ENCODE measurements at regions not wholly inside any gene's neighbourhood (a gene's known extent, or its start where the extent isn't known, plus 50 kb on each side); places are given as distances from the start of the nearest gene placed in this dataset.
"Not testable (repeated sequence)": the region's sequence is repeated elsewhere in the genome, so short reads cannot be mapped to it uniquely, and the experiment has no call there.

DNA sequence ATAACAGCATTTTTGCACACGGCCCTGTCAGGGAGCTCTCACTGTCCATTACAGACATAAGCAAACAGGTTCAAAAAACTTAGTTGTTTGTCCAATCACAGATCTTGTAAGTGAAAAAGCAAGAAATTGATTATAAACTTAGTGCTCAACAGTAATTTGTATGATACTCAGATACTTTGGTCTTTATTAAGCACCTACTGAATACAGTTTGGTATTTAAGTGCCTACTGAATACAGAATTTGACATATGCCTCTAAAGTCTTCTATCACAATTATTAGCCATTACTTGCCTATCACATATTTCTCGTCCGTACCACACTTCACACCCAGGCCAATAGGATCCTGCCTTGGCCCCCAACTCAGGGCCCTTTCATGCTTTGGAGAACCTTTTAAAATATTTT, 283.1 kb downstream of the SUCLG1 start:
- no peak for DNase-seq
- Histone ChIP-seq H3F3A (ENCODE audit: insufficient read depth) (no peaks in the 10 kb centered on the region), H3K79me2 (ENCODE audit: insufficient read depth) (no peaks in the 10 kb centered on the region), H3K36me3 (ENCODE audit: low read depth) (no peaks in the 10 kb centered on the region), H3K4me2 (ENCODE audit: unreplicated experiment) (no peak overlapping the region), H3K4me3 (no peak overlapping the region), H3K27ac (no peak overlapping the region), H3K27me3 (replicated peaks; ENCODE audit: insufficient read depth) (no peaks in the 10 kb centered on the region), H3K9me3 (ENCODE audit: low read depth) (no peaks in the 10 kb centered on the region), H3K4me1 (ENCODE audit: insufficient read depth) (no peaks in the 10 kb centered on the region), H4K20me1 (ENCODE audit: insufficient read depth) (no peaks in the 10 kb centered on the region), H2AFZ (no peak overlapping the region), H3K9ac (no peak overlapping the region), H3K9me2 (ENCODE audit: insufficient read depth) (no peaks in the 10 kb centered on the region)
- TF ChIP-seq EZH2 (IDR thresholded peaks at IDR 0.05; ENCODE audit: insufficient read depth, poor library complexity, severe bottlenecking), result no peak
- TF ChIP-seq EZH2phosphoT487 (IDR thresholded peaks at IDR 0.05; ENCODE audit: insufficient read depth, low read depth), result no peak
- in situ Hi-C loops (cut with MboI), result no loop called here
- WGBS, 2 experiments (ENCODE audit: low coverage in 1 of 2, low lambda C conversion rate in 2 of 2, missing lambda C conversion rate in 2 of 2), result 59 to 66% methylated on average over 3 of the region's 3 CpGs

GRCh38 chr2:84175340-84175739, 283.7 kb downstream of the SUCLG1 start:
- H3K36me3 ChIP-seq (ENCODE audit: low read depth), result no peaks in the 10 kb centered on the region
- H3K9me3 ChIP-seq (ENCODE audit: low read depth), result no peaks in the 10 kb centered on the region
- no peak overlapping the region for H2AFZ ChIP-seq
- no peak overlapping the region for H3K4me2 ChIP-seq (ENCODE audit: unreplicated experiment)
- H3K27me3 ChIP-seq (replicated peaks; ENCODE audit: insufficient read depth), result no peaks in the 10 kb centered on the region
- H3K4me3 ChIP-seq, result no peak overlapping the region
- H3F3A ChIP-seq (ENCODE audit: insufficient read depth), result no peaks in the 10 kb centered on the region
- H3K79me2 ChIP-seq (ENCODE audit: insufficient read depth), result no peaks in the 10 kb centered on the region
- H3K9ac ChIP-seq, result no peak overlapping the region
- in situ Hi-C loops (cut with MboI), result no loop called here
- H3K27ac ChIP-seq, result no peak overlapping the region
- H3K9me2 ChIP-seq (ENCODE audit: insufficient read depth), result no peaks in the 10 kb centered on the region
- DNase-seq, result no peak
- whole genome bisulfite sequencing, 2 experiments (ENCODE audit: low coverage in 1 of 2, low lambda C conversion rate in 2 of 2, missing lambda C conversion rate in 2 of 2), result 0 to 7% methylated on average over 1 of the region's 1 CpG
- TF ChIP-seq EZH2phosphoT487 (IDR thresholded peaks at IDR 0.05; ENCODE audit: insufficient read depth, low read depth) (no peak), EZH2 (IDR thresholded peaks at IDR 0.05; ENCODE audit: insufficient read depth, poor library complexity, severe bottlenecking) (no peak)
- no peaks in the 10 kb centered on the region for H3K4me1 ChIP-seq (ENCODE audit: insufficient read depth)
- H4K20me1 ChIP-seq (ENCODE audit: insufficient read depth), result no peaks in the 10 kb centered on the region

GRCh38 chr2:84173041-84173440, 286.0 kb downstream of the SUCLG1 start:
- Histone ChIP-seq H3K79me2 (ENCODE audit: insufficient read depth) (no peaks in the 10 kb centered on the region), H3K36me3 (ENCODE audit: low read depth) (no peaks in the 10 kb centered on the region), H3K9ac (no peak overlapping the region), H3K4me2 (ENCODE audit: unreplicated experiment) (no peak overlapping the region), H4K20me1 (ENCODE audit: insufficient read depth) (no peaks in the 10 kb centered on the region), H3K9me2 (ENCODE audit: insufficient read depth) (no peaks in the 10 kb centered on the region), H3K9me3 (ENCODE audit: low read depth) (no peaks in the 10 kb centered on the region), H3K4me3 (no peak overlapping the region), H3K27ac (no peak overlapping the region), H3F3A (ENCODE audit: insufficient read depth) (no peaks in the 10 kb centered on the region), H3K4me1 (ENCODE audit: insufficient read depth) (no peaks in the 10 kb centered on the region), H2AFZ (no peak overlapping the region), H3K27me3 (replicated peaks; ENCODE audit: insufficient read depth) (no peaks in the 10 kb centered on the region)
- TF ChIP-seq EZH2phosphoT487 (IDR thresholded peaks at IDR 0.05; ENCODE audit: insufficient read depth, low read depth) (no peak), EZH2 (IDR thresholded peaks at IDR 0.05; ENCODE audit: insufficient read depth, poor library complexity, severe bottlenecking) (no peak)
- in situ Hi-C loops (cut with MboI), result no loop called here
- no peak for DNase-seq
- WGBS, 2 experiments (ENCODE audit: low coverage in 1 of 2, low lambda C conversion rate in 2 of 2, missing lambda C conversion rate in 2 of 2), result 0 to 4% methylated on average over 1 of the region's 1 CpG

DNA sequence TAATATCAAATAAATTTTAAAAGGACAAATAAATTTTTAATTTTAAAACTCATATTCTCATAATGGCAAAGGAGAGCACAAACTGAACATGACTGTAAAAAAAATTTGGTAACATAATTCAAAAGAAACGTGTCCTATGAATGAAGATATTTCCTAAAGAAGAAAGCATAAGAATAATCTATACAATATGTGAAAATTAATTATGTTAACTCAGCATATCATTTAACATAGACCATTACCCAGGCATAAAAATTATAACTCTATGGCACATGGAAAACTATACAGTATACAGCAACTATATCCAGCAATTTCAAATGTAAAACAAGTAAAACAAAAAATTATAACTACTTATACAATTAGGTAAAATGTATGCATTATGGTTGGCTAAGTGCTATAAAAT, 288.1 kb downstream of the SUCLG1 start:
- Histone ChIP-seq H3K27ac (no peak overlapping the region), H3K4me2 (ENCODE audit: unreplicated experiment) (no peak overlapping the region), H3K4me1 (ENCODE audit: insufficient read depth) (no peaks in the 10 kb centered on the region), H3K4me3 (no peak overlapping the region), H3F3A (ENCODE audit: insufficient read depth) (no peaks in the 10 kb centered on the region), H3K27me3 (replicated peaks; ENCODE audit: insufficient read depth) (no peaks in the 10 kb centered on the region), H3K36me3 (ENCODE audit: low read depth) (no peaks in the 10 kb centered on the region), H2AFZ (no peak overlapping the region), H3K9me2 (ENCODE audit: insufficient read depth) (no peaks in the 10 kb centered on the region), H3K79me2 (ENCODE audit: insufficient read depth) (no peaks in the 10 kb centered on the region), H3K9ac (no peak overlapping the region), H4K20me1 (ENCODE audit: insufficient read depth) (no peaks in the 10 kb centered on the region), H3K9me3 (ENCODE audit: low read depth) (no peaks in the 10 kb centered on the region)
- 9 to 10% methylated on average over 1 of the region's 1 CpG for WGBS, 2 experiments (ENCODE audit: low coverage in 1 of 2, low lambda C conversion rate in 2 of 2, missing lambda C conversion rate in 2 of 2)
- in situ Hi-C loops (cut with MboI), result no loop called here
- DNase-seq, result no peak
- TF ChIP-seq EZH2phosphoT487 (IDR thresholded peaks at IDR 0.05; ENCODE audit: insufficient read depth, low read depth), result no peak
- no peak for TF ChIP-seq EZH2 (IDR thresholded peaks at IDR 0.05; ENCODE audit: insufficient read depth, poor library complexity, severe bottlenecking)

DNA sequence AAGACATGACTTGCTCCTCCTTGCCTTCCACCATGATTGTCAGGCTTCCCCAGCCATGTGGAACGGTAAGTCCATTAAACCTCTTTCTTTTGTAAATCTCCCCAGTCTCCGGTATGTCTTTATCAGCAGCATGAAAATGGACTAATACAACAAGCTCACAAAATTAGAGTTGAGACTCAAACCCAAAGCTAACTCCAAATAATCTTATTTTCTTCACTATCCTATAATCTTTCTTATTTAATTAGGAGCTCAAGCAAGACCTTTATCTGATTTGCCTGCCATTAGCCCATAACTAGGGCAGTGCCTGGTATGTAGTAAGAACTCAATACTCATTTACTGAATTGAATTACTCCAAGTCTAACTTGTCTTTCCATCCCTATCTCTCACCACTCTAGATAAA, 289.2 kb downstream of the SUCLG1 start:
- no peak overlapping the region for H2AFZ ChIP-seq
- H4K20me1 ChIP-seq (ENCODE audit: insufficient read depth), result no peaks in the 10 kb centered on the region
- DNase-seq, result no peak
- WGBS, 2 experiments (ENCODE audit: low coverage in 1 of 2, low lambda C conversion rate in 2 of 2, missing lambda C conversion rate in 2 of 2), result 18 to 33% methylated on average over 2 of the region's 2 CpGs
- in situ Hi-C loops (cut with MboI), result no loop called here
- TF ChIP-seq EZH2 (IDR thresholded peaks at IDR 0.05; ENCODE audit: insufficient read depth, poor library complexity, severe bottlenecking) (no peak), EZH2phosphoT487 (IDR thresholded peaks at IDR 0.05; ENCODE audit: insufficient read depth, low read depth) (no peak)
- H3K9me2 ChIP-seq (ENCODE audit: insufficient read depth), result no peaks in the 10 kb centered on the region
- no peaks in the 10 kb centered on the region for H3K9me3 ChIP-seq (ENCODE audit: low read depth)
- H3K36me3 ChIP-seq (ENCODE audit: low read depth), result no peaks in the 10 kb centered on the region
- no peak overlapping the region for H3K9ac ChIP-seq
- H3K79me2 ChIP-seq (ENCODE audit: insufficient read depth), result no peaks in the 10 kb centered on the region
- no peak overlapping the region for H3K4me3 ChIP-seq
- no peaks in the 10 kb centered on the region for H3F3A ChIP-seq (ENCODE audit: insufficient read depth)
- H3K27ac ChIP-seq, result no peak overlapping the region
- H3K27me3 ChIP-seq (replicated peaks; ENCODE audit: insufficient read depth), result no peaks in the 10 kb centered on the region
- no peak overlapping the region for H3K4me2 ChIP-seq (ENCODE audit: unreplicated experiment)
- H3K4me1 ChIP-seq (ENCODE audit: insufficient read depth), result no peaks in the 10 kb centered on the region

GRCh38 chr2:84168552-84168951, 290.5 kb downstream of the SUCLG1 start:
- H3K9ac ChIP-seq; H3F3A ChIP-seq (ENCODE audit: insufficient read depth); DNase-seq; H3K9me3 ChIP-seq (ENCODE audit: low read depth); H3K27me3 ChIP-seq (replicated peaks; ENCODE audit: insufficient read depth); in situ Hi-C loops (cut with MboI); H3K4me3 ChIP-seq; H4K20me1 ChIP-seq (ENCODE audit: insufficient read depth); H3K79me2 ChIP-seq (ENCODE audit: insufficient read depth); H2AFZ ChIP-seq; H3K27ac ChIP-seq; H3K9me2 ChIP-seq (ENCODE audit: insufficient read depth); H3K4me1 ChIP-seq (ENCODE audit: insufficient read depth); H3K36me3 ChIP-seq (ENCODE audit: low read depth); H3K4me2 ChIP-seq (ENCODE audit: unreplicated experiment): not testable (repeated sequence)
- WGBS, 2 experiments (ENCODE audit: low coverage in 1 of 2, low lambda C conversion rate in 2 of 2, missing lambda C conversion rate in 2 of 2), result 0 to 13% methylated on average over 1 of the region's 1 CpG

Data from GM23248 (cell line).